ENCODE measurements at regions not wholly inside any gene's neighbourhood (a gene's known extent, or its start where the extent isn't known, plus 50 kb on each side); places are given as distances from the start of the nearest gene placed in this dataset.

GRCh38 chr10:61549861-61550260 lies 96.7 kb upstream of the TMEM26 start:
- Histone ChIP-seq H3K36me3 (no peaks in the 10 kb centered on the region), H3K27me3 (no peaks in the 10 kb centered on the region), H3K27ac (no peak overlapping the region), H3K4me1 (no peaks in the 10 kb centered on the region), H3K9me3 (no peaks in the 10 kb centered on the region), H3K4me3 (no peak overlapping the region)
- intact Hi-C loops (cut with DNase I), result no loop called here
- WGBS, 2 donors, result 62 to 68% methylated on average over 3 of the region's 3 CpGs
- no peak for DNase-seq
- TF ChIP-seq, protein P1, sequence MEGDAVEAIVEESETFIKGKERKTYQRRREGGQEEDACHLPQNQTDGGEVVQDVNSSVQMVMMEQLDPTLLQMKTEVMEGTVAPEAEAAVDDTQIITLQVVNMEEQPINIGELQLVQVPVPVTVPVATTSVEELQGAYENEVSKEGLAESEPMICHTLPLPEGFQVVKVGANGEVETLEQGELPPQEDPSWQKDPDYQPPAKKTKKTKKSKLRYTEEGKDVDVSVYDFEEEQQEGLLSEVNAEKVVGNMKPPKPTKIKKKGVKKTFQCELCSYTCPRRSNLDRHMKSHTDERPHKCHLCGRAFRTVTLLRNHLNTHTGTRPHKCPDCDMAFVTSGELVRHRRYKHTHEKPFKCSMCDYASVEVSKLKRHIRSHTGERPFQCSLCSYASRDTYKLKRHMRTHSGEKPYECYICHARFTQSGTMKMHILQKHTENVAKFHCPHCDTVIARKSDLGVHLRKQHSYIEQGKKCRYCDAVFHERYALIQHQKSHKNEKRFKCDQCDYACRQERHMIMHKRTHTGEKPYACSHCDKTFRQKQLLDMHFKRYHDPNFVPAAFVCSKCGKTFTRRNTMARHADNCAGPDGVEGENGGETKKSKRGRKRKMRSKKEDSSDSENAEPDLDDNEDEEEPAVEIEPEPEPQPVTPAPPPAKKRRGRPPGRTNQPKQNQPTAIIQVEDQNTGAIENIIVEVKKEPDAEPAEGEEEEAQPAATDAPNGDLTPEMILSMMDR (IDR thresholded peaks at IDR 0.05), result no peak
- TF ChIP-seq POLR2A (IDR thresholded peaks at IDR 0.05), result no peak

DNA sequence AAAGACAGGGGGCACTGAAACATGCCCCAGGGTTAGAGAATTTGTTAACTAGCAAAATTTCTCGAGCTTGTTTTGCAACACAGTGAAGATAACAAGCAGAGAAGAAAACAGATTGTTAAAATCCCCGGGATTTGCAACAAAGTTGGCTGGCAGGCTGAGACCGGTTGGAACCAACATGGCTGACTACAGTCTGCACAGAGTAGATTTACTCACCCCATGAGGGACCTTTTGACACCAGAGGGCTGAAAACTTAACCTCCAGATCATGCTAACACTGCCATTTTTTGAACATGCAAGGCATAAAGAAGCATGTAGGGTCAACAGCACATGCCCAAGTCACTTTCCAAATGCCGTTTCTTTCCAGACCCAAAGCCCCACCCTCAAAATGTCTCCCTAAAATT lies 95.2 kb upstream of the TMEM26 start:
- intact Hi-C loops (cut with DNase I), result no loop called here
- no peaks in the 10 kb centered on the region for H3K27me3 ChIP-seq
- DNase-seq, result no peak
- 67 to 77% methylated on average over 4 of the region's 4 CpGs for WGBS, 2 donors
- H3K27ac ChIP-seq, result no peak overlapping the region
- H3K4me3 ChIP-seq, result no peak overlapping the region
- H3K4me1 ChIP-seq, result no peaks in the 10 kb centered on the region
- TF ChIP-seq POLR2A (IDR thresholded peaks at IDR 0.05), result no peak
- TF ChIP-seq, protein P1 (IDR thresholded peaks at IDR 0.05), result no peak
- no peaks in the 10 kb centered on the region for H3K9me3 ChIP-seq
- H3K36me3 ChIP-seq, result no peaks in the 10 kb centered on the region

- H3K9me3 ChIP-seq, result no peaks in the 10 kb centered on the region
- no peak overlapping the region for H3K4me3 ChIP-seq
- no peaks in the 10 kb centered on the region for H3K27me3 ChIP-seq
- no peaks in the 10 kb centered on the region for H3K4me1 ChIP-seq
- no peak for DNase-seq
- intact Hi-C loops (cut with DNase I), result no loop called here
- no peaks in the 10 kb centered on the region for H3K36me3 ChIP-seq
- no peak overlapping the region for H3K27ac ChIP-seq
- WGBS, 2 donors, result 88 to 95% methylated on average over 1 of the region's 1 CpG
- no peak for TF ChIP-seq POLR2A (IDR thresholded peaks at IDR 0.05)
- TF ChIP-seq, protein P1 (IDR thresholded peaks at IDR 0.05), result no peak
Measured at GRCh38 chr10:61547297-61547696, 94.1 kb upstream of the TMEM26 start.

DNA sequence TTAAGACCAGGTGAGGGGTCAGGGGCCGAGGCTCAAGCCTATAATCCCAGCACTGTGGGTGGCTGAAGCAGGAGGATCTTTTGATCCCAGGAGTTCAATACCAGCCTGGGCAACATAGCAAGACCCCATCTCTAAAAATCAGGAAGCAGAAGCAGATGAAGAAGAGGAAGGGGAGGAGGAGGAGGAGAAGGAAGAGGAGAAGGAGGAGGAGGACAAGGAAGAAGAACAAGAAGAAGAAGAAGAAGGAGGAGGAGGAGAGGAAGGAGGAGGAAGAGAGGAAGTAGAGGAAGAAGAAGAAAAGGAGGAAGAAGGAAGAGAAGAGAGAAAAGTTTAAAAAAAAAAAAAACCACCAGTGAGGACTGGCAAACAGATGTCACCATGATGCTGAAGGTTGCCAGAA lies 92.0 kb upstream of the TMEM26 start:
- Histone ChIP-seq H3K4me1 (no peaks in the 10 kb centered on the region), H3K4me3 (no peak overlapping the region), H3K27ac (no peak overlapping the region), H3K9me3 (no peaks in the 10 kb centered on the region), H3K27me3 (no peaks in the 10 kb centered on the region), H3K36me3 (no peaks in the 10 kb centered on the region)
- DNase-seq, result no peak
- 60 to 69% methylated on average over 1 of the region's 1 CpG for WGBS, 2 donors
- intact Hi-C loops (cut with DNase I), result no loop called here
- TF ChIP-seq, protein P1 (IDR thresholded peaks at IDR 0.05), result no peak
- no peak for TF ChIP-seq POLR2A (IDR thresholded peaks at IDR 0.05)

DNA sequence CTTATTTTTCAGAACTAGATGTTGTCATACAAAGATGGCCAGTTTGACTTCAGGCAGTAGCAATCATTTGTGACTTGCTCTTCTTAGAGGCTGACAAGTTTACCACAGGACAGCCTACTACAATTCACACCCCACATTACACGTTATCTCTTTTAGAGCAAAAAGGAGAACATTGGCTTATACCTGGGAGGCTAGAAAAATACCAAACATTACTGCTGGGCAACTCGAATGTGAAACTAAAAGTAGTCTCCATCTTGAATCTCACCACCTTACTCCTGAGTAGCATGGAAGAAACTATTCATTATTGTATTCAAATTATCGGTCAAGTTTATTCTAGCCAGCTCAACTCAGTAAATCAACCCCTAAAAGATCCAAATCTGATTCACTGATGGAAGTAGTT lies 90.7 kb upstream of the TMEM26 start:
- intact Hi-C loops (cut with DNase I), result no loop called here
- WGBS, 2 donors, result 53 to 58% methylated on average over 3 of the region's 3 CpGs
- H3K9me3 ChIP-seq, result no peaks in the 10 kb centered on the region
- no peaks in the 10 kb centered on the region for H3K4me1 ChIP-seq
- DNase-seq, result no peak
- no peak overlapping the region for H3K4me3 ChIP-seq
- TF ChIP-seq, protein P1 (IDR thresholded peaks at IDR 0.05), result no peak
- TF ChIP-seq POLR2A (IDR thresholded peaks at IDR 0.05), result no peak
- no peak overlapping the region for H3K27ac ChIP-seq
- H3K36me3 ChIP-seq, result no peaks in the 10 kb centered on the region
- H3K27me3 ChIP-seq, result no peaks in the 10 kb centered on the region
